Thyroid gland (tissue), 4 donors: ENCODE measurements at regions not wholly inside any gene's neighbourhood (a gene's known extent, or its start where the extent isn't known, plus 50 kb on each side); places are given as distances from the start of the nearest gene placed in this dataset.

Experiments used
- DNase-seq, 2 donors: peaks; one replicate each; pipeline ENCODE4 v3.0.0-alpha.2; 2019
- H3K27ac ChIP-seq, 3 donors: fragments of 200-600 bp; sonication (generic); 1 replicate in 2 of 3; 2 replicates in 1 of 3; pipeline ENCODE4 v1.5.1; 2016 to 2019; ENCODE audit warnings: mild to moderate bottlenecking in 1 of 3, moderate library complexity in 1 of 3
- H3K27me3 ChIP-seq: fragments of 200-600 bp; sonication (generic); one replicate; pipeline ENCODE4 v1.5.1; 2019
- H3K36me3 ChIP-seq, 2 donors: fragments of 200-600 bp; sonication (generic); one replicate each; pipeline ENCODE4 v1.5.1; 2016 to 2019
- H3K4me1 ChIP-seq, 2 donors: fragments of 200-600 bp; sonication (generic); one replicate each; pipeline ENCODE4 v1.5.1; 2017 to 2019
- H3K4me3 ChIP-seq, 3 donors: fragments of 200-600 bp; sonication (generic); replicated peaks in 1 of 3; 1 replicate in 2 of 3; 2 replicates in 1 of 3; pipeline ENCODE4 v1.5.1; 2016; ENCODE audit warnings: mild to moderate bottlenecking in 1 of 3
- H3K9me3 ChIP-seq: fragments of 200-600 bp; sonication (generic); one replicate; pipeline ENCODE4 v1.5.1; 2017
- POLR2A ChIP-seq, 2 donors: fragments of 450-650 bp; IDR thresholded peaks; one replicate each; pipeline ENCODE4 v1.6.1; 2017; ENCODE audit warnings: antibody characterized with exemption in 2 of 2, mild to moderate bottlenecking in 2 of 2, moderate library complexity in 1 of 2
- WGBS, 2 donors: methylation state at CpG; one replicate each; pipeline ENCODE4 v1.1.5; 2017; 5-methylcytosine and 5-hydroxymethylcytosine counted together
- intact Hi-C: fragments of 100-400 bp; cut with DNase I; formaldehyde crosslinking; loops from one replicate; pipeline ENCODE4 v1.15.1; 2023
- TF ChIP-seq, protein P1 (sequence below), 6 experiments: fragments of 200-600 bp in 3 of 6; fragments of 450-650 bp in 3 of 6; sonication (generic) in 3 of 6; IDR thresholded peaks; one replicate each; pipeline ENCODE4 v1.5.1; 2016 to 2019; ENCODE audit warnings: antibody characterized with exemption in 6 of 6, mild to moderate bottlenecking in 2 of 6, inconsistent platforms in 1 of 6, moderate library complexity in 1 of 6

DNA sequence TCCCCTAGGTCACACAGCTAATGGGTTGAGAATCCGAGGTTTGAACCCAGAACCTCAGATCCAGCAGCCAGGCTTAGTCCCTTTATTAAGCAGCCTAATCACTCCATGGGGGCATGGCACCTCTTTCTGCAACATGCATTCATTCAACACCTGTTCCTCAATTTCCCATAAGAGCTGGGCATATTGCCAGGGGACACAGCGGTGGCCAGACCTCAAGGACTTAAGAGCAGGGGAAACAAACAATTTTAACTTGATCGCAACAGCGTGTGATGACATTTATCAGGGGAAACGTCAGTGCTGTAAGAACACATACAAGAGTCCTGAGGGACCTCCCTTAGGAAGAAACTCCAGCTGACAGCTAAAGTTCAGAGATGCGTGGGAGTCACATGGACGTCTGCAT, 267.4 kb upstream of the CDH4 start:
- H3K9me3 ChIP-seq: peaks cover 3% of the 10 kb centered on the region
- no peak overlapping the region for H3K27ac ChIP-seq
- H3K4me3 ChIP-seq: no peak overlapping the region
- TF ChIP-seq, protein P1, sequence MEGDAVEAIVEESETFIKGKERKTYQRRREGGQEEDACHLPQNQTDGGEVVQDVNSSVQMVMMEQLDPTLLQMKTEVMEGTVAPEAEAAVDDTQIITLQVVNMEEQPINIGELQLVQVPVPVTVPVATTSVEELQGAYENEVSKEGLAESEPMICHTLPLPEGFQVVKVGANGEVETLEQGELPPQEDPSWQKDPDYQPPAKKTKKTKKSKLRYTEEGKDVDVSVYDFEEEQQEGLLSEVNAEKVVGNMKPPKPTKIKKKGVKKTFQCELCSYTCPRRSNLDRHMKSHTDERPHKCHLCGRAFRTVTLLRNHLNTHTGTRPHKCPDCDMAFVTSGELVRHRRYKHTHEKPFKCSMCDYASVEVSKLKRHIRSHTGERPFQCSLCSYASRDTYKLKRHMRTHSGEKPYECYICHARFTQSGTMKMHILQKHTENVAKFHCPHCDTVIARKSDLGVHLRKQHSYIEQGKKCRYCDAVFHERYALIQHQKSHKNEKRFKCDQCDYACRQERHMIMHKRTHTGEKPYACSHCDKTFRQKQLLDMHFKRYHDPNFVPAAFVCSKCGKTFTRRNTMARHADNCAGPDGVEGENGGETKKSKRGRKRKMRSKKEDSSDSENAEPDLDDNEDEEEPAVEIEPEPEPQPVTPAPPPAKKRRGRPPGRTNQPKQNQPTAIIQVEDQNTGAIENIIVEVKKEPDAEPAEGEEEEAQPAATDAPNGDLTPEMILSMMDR (IDR thresholded peaks at IDR 0.05): no peak
- TF ChIP-seq POLR2A (IDR thresholded peaks at IDR 0.05): no peak
- no peak for DNase-seq
- WGBS, 2 donors: 44 to 58% methylated on average over 7 of the region's 7 CpGs
- H3K4me1 ChIP-seq: no peaks in the 10 kb centered on the region
- no peaks in the 10 kb centered on the region for H3K27me3 ChIP-seq
- intact Hi-C loops: no loop called here
- H3K36me3 ChIP-seq: no peaks in the 10 kb centered on the region

DNA sequence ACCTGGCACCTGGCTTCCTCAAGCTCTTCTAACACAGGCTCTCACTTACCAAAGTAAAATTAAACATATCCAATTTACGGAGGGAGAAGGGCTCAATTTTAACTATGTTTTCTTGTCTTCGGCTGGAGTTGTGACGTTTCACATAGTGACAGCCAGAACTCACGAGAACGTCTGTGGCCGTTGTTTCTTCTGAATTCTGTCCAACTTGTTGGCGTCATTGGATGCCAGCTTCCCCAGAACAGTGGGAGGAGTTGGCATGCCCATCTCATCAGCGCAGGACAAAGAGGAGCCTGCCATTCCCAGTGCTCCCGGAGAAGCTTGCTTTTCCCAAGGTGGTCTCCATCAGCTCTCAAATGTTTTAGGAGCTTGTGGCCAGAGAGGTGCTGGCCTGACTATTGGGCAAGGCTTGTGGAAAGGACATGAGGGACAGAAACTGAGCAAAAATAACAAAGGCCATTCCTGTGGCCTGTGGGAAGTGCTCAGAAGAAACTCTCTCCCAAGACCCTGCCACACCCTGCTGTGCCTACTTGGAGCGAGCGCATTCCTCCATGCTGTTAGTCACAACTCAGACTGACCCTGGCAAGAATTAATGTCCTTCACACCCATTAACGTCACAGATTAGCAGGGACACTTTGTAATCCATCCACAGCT, 265.4 kb upstream of the CDH4 start:
- WGBS, 2 donors: 82 to 84% methylated on average over 12 of the region's 12 CpGs
- TF ChIP-seq, protein P1 (IDR thresholded peaks at IDR 0.05): no peak
- no peak for TF ChIP-seq POLR2A (IDR thresholded peaks at IDR 0.05)
- intact Hi-C loops: no loop called here

DNA sequence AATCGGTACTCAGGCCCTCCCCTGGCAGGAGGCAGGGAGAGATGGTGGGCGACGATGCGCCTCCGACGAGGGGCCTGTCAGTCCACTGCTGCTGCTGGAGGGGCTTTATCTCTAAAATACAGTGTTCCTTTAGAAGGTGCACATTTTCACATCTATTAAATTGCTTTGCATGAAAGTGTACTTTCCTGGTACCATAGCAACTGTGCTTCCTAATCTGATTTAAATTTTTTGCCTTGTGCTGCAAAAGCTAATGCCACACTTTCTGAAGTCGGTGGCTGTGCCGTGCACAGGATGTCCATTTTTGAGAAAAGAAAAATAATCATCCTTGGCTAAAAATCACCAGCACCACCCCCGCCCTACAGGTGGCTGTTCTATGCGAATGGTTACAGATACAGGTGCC, 262.0 kb upstream of the CDH4 start:
- 76 to 86% methylated on average over 10 of the region's 10 CpGs for WGBS, 2 donors

More for the DNA sequence above, 265.4 kb upstream of the CDH4 start:
- Histone ChIP-seq H3K4me3 (no peak overlapping the region), H3K27me3 (no peaks in the 10 kb centered on the region), H3K4me1 (no peaks in the 10 kb centered on the region), H3K9me3 (no peaks in the 10 kb centered on the region), H3K27ac (no peak overlapping the region), H3K36me3 (no peaks in the 10 kb centered on the region)
- no peak for DNase-seq

DNA sequence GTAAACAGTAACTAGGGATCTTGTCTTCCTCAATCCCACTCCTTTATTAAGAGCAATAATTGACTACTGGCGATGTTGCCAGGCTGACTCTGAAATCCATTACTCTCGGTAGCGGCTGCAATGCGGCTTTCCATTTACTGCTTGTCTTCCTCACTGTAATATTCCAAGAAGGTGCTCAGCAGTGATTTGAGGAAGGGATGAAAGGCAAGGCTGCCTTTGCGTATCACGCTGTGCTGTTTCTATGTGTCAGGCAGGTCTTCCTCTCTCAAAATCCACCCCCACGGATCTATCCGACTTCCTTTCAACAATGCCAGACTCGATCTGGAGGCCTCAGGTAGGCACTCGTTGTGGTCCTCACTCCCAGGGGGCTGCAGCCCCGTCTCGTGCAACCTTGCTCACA, 261.4 kb upstream of the CDH4 start:
- 85 to 86% methylated on average over 12 of the region's 12 CpGs for WGBS, 2 donors
- no peaks in the 10 kb centered on the region for H3K9me3 ChIP-seq

More for the DNA sequence above, 262.0 kb upstream of the CDH4 start:
- Histone ChIP-seq H3K27me3 (no peaks in the 10 kb centered on the region), H3K27ac (no peak overlapping the region), H3K9me3 (no peaks in the 10 kb centered on the region), H3K36me3 (no peaks in the 10 kb centered on the region), H3K4me1 (no peaks in the 10 kb centered on the region), H3K4me3 (no peak overlapping the region)
- intact Hi-C loops: no loop called here
- DNase-seq: no peak
- TF ChIP-seq, protein P1 (IDR thresholded peaks at IDR 0.05): no peak
- TF ChIP-seq POLR2A (IDR thresholded peaks at IDR 0.05): no peak

DNA sequence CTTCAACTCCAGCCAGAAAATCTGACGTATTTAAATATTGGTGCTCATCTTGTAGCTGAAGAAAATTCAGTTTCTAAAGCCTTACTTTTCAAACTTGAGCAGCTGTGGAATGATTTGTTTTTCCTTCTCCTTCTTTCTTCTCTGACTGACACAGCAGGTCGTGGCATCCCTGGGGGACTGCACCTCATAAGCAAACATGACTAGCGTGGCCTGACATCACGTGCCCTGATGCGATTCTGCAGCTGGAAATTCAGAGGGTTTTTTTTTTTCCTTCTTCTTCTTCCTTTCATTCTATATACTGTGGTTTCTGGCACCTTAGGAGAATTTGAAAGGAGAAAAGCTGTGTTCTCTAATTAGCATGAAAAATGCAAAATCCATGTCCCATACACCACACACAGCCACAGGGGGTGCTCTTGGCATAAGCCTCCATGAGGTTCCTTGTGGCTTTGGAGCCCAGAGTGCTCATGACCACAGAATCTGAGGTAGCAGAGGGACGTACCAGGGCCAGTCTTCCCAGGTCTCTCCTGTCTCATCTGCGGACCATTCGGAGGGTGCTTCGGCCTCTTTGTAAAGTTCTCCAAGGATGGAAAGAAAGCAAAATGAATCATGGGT, 258.5 kb upstream of the CDH4 start:
- Histone ChIP-seq H3K4me3 (no peak overlapping the region), H3K36me3 (no peaks in the 10 kb centered on the region), H3K9me3 (no peaks in the 10 kb centered on the region), H3K27ac (no peak overlapping the region), H3K27me3 (no peaks in the 10 kb centered on the region), H3K4me1 (no peaks in the 10 kb centered on the region)
- DNase-seq: no peak
- WGBS, 2 donors: 69 to 77% methylated on average over 9 of the region's 9 CpGs
- no peak for TF ChIP-seq POLR2A (IDR thresholded peaks at IDR 0.05)
- TF ChIP-seq, protein P1 (IDR thresholded peaks at IDR 0.05): peak in 1 of 6 experiments; percentile 6
- intact Hi-C loops: no loop called here

More for the DNA sequence above, 261.4 kb upstream of the CDH4 start:
- TF ChIP-seq, protein P1 (IDR thresholded peaks at IDR 0.05): no peak
- no peak for TF ChIP-seq POLR2A (IDR thresholded peaks at IDR 0.05)
- DNase-seq: no peak
- intact Hi-C loops: no loop called here
- no peaks in the 10 kb centered on the region for H3K27me3 ChIP-seq
- H3K4me1 ChIP-seq: no peaks in the 10 kb centered on the region
- H3K4me3 ChIP-seq: no peak overlapping the region
- no peaks in the 10 kb centered on the region for H3K36me3 ChIP-seq
- H3K27ac ChIP-seq: no peak overlapping the region
